HCEC 1CT (cell line): ENCODE measurements at regions not wholly inside any gene's neighbourhood (a gene's known extent, or its start where the extent isn't known, plus 50 kb on each side); places are given as distances from the start of the nearest gene placed in this dataset.

Experiments
- DNase-seq: peaks from one replicate; pipeline ENCODE4 v3.0.0-alpha.2; 2017

- no peak for DNase-seq
Observed at GRCh38 chr3:150215616-150216015, 192.5 kb upstream of the TSC22D2 start.

GRCh38 chr3:150213577-150213976 is 194.5 kb upstream of the TSC22D2 start:
- DNase-seq: no peak

- no peak for DNase-seq
Observed at GRCh38 chr3:150210461-150211110, 197.5 kb upstream of the TSC22D2 start.

- DNase-seq: no peak
Observed at GRCh38 chr3:150203273-150203672, 204.8 kb upstream of the TSC22D2 start.

DNA sequence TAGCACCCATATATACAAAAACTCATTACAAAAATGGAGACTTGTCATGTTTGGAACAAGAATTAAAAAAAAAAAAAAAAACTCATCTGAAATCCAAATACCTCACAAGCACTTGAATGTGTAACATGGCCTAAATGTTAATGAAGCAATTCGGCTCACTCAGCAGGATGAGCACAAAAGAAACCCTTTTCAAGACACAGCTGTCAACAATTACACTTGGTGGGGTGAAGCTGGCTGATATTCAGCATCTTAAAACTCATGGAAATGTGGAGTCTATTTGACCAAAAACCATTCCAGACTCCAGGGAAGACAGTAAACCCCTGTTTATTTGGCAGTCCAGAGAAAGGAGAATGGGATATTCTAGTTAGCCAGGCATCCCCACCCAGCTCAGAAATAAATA is 205.4 kb upstream of the TSC22D2 start:
- DNase-seq: no peak

- no peak for DNase-seq
Observed at GRCh38 chr3:150194957-150195356, 213.1 kb upstream of the TSC22D2 start.

- no peak for DNase-seq
Observed at GRCh38 chr3:150194513-150194912, 213.6 kb upstream of the TSC22D2 start.

DNA sequence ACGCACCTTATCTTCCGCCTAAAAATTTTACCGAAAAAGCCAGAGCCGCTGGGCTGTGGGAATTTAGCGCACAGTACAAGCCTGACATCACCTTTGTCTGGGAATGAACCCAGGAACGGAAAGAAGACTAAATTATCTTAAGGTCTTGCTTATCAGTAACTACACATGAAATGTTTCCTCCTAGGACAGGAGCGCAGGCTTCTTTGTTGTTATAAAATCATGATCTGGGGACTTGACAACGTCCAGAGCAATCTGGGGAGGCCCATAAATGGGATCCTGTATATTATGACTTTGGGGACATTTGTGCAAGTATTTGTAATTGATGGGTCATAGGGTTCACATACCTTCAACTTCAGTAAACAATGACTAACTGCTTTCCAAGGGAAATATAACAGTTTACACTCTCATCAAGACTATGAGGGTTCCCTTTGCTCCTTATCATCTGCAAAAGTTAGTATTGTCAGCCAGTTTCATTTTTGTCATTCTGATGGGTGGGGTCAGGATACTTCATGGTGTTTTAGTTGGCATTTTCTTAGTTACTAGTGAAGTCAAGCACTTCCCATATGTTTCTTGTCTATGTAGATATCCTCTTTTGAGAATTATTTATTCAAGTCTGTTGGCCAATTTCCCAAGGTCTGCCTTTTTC is 213.9 kb upstream of the PFN2 start:
- peak; percentile 42 for DNase-seq

DNA sequence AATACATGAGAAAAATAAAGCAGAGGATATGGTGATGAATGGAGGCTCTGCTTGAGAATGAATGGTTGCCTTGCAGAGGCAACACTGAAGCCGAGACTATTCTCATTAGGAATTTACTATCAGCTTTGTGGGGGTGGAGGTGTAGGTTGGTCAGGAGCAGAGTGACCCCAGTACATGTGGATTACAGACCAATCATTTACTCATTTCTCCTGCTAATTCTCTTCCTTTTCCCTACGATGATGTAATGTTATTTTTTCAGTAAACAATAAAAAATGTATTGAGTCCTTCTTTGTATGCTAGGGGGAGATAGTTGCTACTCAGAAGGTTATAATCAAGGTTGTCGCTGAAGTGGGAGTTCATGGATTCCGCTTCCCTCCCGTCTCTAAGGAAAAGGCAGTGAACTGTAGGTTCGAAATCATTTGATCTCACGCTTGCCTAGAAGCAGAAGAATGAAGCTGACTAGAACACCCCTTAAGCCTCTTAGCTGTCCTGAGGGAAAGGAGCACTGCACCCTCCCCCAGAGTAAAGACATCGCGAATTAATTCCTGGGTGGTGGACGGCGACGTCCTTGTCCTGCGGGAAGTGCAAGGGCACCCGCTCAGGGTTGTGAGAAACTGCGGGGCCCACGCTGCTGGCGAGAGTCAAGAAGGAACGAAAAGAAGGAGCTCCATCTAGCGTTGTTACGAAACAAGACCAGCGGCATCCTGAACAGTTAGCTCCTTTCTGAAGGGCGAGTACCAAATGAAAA is 213.2 kb upstream of the PFN2 start:
- DNase-seq: peak; percentile 91

- DNase-seq: peak; percentile 70
Observed at GRCh38 chr3:150180334-150180733, 209.6 kb upstream of the PFN2 start.

GRCh38 chr3:150179330-150179729 is 208.6 kb upstream of the PFN2 start:
- DNase-seq: no peak

- DNase-seq: peak; percentile 85
Observed at GRCh38 chr3:150177673-150178381, 207.1 kb upstream of the PFN2 start.

DNA sequence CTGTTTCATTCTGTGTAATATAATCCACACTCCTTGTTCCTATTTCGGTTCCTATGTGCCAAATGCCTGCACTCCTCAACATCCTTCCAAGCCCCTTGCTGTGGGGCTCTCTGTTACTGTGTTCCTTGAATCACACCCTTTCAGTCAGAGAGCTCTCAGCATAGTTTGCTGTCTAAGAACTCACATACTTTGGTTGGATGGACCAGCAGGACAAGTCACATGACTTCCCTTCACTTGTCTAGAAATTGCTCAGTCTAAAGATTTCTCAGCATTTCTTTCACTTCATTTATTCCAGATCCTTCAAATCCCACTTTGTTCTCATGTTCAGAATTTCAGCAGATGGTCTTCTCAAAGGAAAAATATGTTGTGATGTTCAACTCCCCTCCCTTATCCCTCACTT is 203.5 kb upstream of the PFN2 start:
- DNase-seq: no peak

- no peak for DNase-seq
Observed at GRCh38 chr3:150172356-150172755, 201.7 kb upstream of the PFN2 start.

DNA sequence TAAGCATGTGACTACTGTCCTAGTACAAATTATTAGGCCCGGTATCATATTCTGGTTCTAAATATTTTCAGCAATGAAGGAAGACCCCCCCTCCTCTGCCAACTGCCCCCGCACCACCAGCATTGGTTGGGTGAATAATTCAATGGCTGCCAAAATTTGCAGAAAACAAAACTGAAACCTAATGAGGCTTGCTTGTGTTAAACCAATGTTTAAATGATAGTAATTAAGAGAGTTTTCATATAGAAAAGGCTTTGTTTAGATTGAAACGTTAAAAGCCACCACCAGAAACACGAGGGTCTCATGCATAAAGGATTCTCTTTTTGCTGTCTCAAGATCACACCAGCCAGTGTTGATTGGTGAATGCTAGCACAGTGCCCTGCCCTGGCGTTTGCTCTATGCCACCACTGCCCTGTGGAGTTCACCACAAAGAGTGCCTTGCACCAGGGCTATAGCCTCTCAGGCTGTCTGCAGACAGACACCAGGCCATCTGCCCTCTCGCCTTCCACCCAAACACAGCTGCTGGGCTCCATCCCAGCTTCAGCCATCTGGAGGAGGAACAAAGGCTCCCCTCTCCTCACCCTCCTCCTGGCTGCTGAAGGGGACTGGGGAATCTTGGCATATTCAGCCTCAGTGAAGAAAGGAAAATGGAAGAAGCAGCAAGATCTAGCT is 200.3 kb upstream of the PFN2 start:
- no peak for DNase-seq

DNA sequence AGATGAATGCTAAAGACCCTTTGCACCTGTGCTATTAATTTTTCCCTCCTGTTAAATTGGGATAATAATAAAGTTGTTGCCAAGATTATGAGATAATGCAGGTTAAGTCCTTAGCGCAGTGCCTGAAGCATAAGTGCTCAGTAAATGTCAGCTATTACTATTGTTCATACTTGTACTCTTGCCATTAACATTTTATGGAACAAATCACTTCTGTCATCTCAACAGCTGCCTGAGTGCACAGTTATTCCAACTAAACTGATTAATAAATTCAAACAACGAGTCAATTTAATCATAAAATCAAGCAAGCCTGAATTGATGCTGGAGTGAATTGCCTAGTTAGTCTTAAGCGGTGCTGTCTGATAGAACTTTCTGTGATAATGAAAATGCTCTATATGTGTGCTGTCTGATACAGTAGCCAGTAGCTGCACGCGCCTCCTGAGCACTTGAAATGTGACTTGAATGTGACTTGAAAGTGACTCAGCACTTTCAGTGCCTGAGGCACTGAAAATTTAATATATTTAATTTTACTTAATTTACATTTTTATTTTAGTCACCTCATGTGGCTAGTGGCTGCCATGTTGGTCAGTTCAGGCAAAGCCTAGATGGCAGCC is 198.7 kb upstream of the PFN2 start:
- no peak for DNase-seq

DNA sequence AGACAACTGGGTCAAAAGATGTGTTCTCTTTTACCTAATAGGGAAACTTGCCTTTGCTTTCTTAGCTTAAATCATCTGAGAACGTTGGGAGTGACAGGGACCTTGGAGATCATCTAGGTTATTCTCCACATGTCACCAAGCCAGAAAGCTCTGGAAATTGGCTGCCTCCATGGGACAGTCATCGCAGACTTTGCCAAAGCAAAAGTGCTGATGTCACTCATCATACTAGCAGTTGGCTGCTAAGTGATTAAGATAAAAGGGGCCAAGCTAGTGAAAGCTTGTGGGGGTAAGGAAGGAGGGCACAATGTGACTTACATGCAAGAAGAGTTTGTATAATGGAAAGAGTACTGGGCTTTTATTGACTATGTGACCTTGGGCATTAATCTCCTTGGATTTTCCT is 198.0 kb upstream of the PFN2 start:
- no peak for DNase-seq

DNA sequence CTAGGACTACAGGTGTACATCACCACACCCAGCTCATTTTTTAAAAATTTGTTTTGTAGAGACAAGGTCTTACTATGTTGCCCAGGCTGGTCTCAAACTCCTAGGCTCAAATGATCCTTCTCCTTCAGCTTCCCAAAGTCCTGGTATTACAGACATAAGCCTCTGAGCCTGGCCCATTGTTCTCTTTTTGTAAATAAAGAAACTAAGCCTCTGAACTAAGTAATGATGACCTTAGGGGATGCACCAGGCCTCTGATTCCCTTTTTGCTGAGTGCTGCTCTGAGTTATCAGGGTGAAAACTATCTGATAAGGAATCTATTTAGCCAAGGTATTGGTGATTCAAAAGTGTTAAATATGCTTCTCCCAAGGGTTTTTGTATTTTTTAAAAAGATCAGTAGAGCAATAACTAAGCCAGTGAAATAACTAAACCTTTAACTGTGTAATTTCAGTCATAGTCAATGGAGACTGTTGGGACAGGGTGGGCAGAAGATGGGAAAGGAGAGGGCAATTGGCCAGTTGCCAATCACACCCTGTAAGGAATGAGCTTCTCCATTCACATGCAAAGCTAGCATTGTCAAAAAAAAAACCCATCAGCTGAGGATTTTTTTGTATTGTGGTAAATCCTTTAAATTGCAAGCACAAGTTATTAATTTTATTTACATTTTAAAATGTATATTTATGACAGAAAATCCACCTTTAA is 194.8 kb upstream of the PFN2 start:
- DNase-seq: no peak

DNA sequence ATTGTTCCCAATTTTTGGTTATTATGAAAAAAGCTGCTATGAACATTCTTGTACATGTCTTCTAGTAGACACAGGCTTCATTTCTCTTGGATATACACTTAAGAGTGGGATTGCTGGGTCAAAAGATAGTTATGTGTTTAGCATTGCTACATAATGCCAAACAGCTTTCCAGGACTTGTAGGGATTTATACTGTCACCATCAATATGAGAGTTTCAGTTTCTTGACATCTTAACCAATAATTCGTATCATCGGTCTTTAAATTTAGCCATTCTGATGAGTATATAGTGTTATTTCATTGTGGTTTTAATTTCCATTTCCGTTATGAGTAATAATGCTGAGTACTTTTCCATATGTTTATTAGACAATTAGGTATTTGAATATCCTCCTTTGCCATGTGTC is 190.3 kb upstream of the PFN2 start:
- no peak for DNase-seq

- peak; percentile 34 for DNase-seq
Observed at GRCh38 chr3:150158943-150159625, 188.4 kb upstream of the PFN2 start.

DNA sequence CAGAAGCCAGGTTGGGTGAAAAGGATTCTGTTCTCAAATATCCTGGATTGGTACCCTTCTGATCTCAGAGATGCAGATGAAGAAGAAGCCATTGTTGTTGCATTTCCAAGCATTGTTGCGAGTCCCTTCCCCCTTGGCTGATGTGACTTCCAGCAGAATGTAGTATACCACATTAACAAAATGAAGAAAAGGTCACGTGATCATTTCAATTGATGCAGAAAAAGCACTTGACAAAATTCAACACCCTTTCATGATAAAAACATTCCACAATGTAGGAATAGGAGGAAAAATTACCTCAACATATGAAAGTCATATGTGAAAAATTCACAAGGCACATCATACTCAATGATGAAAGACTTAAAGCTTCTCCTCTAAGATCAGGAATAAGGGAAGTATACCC is 181.9 kb upstream of the PFN2 start:
- DNase-seq: no peak
